ENCODE measurements at regions not wholly inside any gene's neighbourhood (a gene's known extent, or its start where the extent isn't known, plus 50 kb on each side); places are given as distances from the start of the nearest gene placed in this dataset.

DNA sequence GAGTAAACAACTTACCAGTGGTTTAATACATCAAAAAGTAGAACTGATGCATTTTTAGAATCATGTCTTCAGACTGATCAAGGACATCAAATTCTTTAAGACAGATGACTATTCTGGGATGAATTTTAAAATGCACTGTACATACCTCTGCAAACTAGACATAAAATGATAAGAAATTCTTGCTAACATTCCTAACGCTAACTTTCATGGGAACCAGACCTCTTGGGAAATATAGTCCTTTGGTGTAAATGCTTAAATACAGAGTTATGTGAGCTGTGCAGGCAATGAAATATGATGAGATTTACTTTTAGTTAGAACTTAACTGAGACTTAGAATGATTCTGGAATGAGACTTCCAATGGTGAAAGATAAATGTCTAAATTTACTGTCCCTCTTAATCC, 562.0 kb downstream of the NR4A2 start:
- no peak for DNase-seq (ENCODE audit: low spot score)

DNA sequence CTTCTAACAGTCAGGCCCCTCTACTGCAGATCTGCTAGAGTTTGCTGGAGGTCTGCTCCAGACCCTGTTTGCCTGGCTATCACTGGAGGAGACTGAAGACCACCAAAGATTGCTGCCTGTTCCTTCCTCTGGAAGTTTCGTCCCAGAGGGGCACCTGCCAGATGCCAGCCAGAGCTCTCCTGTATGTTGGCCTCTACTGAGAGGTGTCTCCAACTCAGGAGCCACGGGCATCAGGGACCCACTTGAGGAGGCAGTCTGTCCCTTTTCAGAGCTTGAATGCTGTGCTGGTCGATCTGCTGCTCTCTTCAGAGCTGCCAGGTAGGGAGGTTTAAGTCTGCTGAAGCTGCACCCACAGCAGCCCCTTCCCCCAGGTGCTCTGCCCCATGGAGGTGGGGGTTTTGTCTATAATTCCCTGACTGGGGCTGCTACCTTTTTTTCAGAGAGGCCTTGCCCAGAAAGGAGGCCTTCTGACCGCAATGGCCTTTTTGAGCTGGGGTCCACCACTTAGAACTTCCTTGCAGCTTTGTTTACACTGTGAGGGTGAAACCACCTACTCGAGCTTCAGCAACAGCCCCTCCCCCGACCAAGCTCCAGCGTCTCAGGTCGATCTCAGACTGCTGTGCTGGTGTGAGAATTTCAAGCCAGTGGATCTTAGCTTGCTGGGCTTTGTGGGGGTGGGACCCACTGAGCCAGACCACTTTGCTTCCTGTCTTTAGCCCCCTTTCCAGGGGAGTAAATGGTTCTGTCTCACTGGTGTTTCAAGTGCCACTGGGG, 566.0 kb downstream of the NR4A2 start:
- DNase-seq (ENCODE audit: low spot score) = no peak

DNA sequence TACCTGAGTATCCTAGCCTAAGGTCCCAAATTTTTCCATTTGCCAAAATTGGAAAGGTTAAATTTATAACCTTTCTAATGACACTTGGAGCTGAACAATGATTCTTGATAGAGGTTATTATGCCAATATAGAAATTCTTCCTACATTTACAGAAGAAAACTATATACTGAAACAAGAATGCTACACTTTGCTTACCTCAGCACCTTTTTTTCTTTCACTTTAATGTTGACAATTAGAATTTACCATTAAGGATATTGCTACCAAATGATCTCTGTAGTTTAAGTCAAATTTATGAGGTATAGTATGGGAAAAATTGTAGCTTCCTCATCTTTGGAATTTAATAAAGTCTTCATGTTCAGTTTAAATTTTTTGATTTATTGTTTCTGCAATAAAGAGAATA, 577.0 kb downstream of the NR4A2 start:
- DNase-seq (ENCODE audit: low spot score) = no peak

DNA sequence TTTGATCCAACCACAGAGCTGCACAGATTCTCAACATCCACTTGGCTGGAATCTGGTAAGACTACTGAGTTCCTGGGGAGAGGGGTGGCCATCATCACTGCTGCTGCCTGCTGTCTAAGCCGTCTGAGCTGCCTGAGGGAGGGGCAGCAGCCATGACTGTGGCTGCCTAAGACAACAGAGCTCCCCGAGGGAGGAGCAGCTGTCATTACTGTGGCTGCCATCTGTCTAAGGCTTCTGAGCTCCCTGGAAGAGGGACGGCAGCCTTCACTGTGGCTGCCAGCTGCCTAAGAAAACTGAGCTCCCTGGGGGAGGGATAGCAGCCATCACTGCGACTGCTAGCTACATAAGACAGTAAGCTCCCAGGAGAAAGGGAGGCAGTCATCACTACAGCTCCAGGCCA, 584.4 kb downstream of the NR4A2 start:
- no peak for DNase-seq (ENCODE audit: low spot score)

DNA sequence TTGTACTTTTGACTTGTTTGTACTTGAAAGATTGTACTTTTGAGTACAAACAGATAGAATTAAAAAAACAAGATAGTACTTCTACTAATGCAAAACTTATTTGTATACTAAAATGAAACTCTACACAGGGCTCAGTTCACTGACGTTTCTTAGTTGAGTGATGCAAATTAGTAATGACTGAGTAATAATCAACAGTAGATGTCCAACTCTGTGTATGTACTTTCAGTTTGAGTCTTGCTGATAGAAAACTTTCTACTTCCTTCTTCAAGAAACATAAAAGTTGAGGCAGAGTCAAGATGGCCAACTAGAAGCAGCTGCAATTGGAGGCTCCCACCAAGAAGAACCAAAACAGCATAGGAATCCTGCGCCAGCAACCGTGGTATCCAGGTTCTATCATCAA, 585.0 kb downstream of the NR4A2 start:
- DNase-seq (ENCODE audit: low spot score) = no peak

DNA sequence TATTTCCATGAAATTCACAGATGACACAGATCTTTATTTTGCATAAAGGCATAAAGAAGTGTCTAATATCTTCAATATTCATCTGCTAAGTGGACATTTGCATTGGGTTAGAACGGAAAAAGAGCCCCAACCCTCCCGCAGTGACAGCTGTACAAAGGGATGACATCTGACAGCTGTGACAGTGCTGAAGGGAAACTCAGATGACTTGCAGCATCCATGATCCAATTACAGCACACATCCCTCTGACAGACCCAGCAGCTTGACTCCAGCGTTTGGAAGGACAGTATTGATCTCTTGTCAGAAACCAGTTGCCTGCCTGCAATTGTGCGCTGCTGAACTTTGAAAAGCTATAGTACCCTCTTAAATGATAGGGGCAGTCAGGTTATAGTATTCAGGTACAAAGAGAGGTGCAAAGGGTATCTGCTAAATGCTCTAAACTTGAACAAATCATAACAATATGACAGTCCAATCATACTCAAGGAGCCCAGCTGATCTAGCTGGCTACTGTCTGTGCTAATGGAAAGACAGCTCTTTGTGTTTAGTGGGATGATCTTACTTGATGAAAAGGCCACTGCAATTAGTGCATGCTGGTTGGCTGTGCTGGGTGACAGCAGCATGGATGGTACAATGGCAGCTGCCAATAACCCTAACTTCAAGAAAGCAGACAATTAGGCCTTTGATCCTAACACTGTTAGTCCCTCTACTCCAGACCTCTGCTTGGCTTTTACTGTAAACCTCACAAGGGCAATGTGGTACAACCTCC, 599.2 kb downstream of the NR4A2 start:
- no peak for DNase-seq (ENCODE audit: low spot score)

DNA sequence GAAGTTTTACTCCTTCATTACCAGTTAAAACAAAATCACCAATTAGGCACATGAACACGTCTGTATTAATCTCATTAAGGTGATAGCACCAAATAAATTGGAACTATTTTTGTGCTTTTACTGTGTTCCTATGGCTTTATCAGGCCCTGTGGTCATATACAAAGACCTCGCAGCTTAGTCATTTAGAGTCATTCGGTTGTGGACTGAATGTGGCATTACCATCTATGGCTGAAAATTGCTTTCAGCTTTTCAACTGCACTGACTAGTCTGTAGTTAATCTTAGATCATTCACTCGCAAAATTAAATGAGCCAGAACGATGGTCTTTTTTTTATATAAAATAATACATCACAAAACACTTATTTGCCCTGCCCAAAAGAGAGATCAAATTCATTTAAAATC, 601.7 kb downstream of the NR4A2 start:
- no peak for DNase-seq (ENCODE audit: low spot score)

DNA sequence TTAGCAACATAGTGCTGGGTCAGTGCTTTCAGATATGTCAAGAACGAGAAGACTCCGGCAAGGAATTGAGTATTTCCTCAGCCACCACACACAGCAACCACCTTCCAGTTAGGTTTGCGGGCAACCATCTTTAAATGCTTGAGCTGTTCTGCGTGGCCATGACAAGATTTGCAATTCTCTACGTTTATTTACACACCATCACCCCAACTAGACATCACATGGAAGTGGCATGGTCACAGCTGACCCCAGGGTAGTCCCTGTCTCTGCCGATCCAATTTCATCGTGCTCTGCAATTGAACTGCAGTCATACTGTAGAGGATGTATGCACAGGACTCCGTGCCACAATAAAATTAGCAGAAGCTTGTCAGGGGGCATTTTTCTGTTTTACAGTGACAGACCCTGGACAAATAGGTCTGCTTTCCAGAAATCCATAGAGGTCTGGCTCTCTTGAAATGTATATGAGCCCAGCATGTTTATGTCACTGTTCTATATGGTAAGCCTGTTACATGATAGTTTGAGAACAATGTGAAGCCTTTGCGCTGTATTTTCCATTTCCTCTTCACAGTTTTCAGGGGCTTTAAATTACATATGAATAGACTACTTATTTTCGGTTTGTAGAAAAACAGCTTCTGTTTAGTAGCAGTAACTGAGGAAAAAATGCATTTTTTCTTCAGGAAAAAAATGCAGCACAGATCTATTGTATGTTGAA, 605.2 kb downstream of the NR4A2 start:
- no peak for DNase-seq (ENCODE audit: low spot score)

DNA sequence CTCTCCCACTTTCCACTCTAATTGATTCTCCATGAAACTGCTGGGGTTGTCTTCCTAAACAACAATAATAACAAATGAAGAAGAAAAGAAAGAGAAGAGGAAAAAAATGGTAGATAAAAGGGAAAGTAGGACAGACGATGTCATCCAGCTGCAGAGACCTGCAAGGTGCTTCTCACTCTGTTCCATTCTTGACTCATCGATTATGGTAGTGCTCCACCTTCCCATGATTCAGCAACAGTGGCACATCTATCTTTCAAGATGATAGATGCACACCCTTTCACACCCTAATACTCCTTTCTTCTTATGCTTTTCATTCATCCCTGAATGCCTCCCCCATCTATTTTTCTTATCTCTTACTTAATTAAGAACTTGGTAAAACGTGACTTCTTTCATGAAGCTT, 610.2 kb downstream of the NR4A2 start:
- no peak for DNase-seq (ENCODE audit: low spot score)

DNA sequence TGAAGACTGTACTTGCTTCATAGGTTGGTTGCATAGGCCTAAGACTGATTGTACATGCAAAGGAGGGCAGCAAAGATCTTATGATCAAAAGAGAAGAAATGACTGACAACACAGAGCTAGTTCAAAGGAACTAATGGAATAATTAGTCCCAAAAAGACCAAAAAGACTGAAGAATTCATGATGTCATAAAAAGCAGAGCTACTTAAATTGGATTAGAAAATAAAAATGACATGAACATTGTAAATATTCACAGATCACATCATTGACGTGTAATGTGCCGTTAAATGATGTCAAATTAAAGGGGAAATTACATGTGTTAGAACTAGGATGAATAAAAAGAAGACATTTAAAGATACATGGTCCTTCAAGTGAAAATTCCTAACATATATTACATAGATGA, 616.8 kb downstream of the NR4A2 start:
- DNase-seq (ENCODE audit: low spot score) = no peak

DNA sequence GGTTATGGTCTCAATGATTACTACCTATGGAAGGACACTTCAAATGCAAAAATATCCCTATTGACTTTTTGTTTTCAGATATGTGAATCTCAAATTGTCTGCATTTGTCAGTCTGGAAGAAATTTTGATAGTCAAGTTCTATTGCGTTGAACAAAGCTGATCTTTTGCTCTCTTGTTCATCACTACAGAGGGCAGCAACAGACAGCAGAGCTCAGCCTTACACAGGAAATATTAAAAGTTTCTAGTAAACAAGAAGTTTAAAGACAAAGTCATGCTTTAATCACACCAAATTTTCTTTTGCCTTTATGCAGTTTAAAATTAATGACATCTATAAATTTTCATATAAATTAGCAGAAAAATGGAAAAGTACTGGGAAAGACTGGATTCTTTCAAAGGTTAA, 617.5 kb downstream of the NR4A2 start:
- no peak for DNase-seq (ENCODE audit: low spot score)

DNA sequence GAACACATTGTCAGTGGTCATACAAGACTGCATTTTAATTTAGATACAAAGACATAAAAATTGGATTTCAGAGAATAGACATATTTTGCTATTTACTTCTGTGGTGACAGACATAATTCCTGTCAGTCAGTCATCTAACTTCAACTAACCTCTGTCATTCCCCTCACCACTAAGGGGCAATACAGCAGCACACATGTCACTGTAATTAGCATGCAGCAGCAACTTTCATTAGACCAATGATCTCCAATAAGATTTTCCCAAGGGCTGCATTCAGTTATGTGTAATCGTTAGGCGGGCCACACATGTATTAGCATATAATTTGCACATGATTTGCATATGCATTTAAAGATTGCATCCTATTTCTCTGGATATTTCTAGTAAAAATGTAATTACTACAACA, 624.5 kb downstream of the NR4A2 start:
- DNase-seq (ENCODE audit: low spot score) = no peak

DNA sequence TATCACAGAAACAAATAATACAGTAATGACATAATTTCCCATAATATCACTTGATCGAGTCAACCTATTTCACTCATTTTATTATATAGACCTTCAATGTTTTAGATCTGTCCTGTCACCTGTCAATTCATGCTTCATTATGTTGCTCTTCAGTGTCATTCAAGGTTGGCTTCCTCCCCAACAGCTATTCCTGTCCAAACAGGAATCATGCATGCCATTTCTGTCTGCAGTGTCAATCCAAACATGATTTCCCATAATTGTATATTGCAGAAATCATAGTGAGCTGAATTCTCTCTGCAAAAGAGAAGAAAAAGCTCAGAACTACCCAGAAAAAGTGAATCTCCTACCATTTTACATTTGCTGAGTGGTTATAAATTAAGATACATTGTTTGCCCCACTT, 628.6 kb downstream of the NR4A2 start:
- no peak for DNase-seq (ENCODE audit: low spot score)

DNA sequence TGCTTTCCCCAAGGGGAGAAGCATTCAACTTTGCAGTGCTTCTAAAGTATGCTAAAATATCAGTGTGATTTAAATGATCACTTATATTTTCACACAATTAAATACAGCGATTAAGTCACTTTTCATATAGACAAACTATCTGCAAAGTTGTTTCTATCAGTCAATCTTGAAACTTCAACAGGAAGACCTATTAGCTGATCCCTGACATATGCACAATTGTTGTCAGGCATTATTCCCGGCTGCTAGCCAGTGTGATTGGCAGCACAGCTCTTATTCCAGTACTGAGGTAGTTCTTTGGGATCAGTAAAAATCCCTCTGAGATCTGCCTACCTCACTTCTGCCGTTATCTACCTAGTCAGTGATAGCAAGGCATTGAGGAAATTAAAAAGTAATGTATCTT, 629.5 kb downstream of the NR4A2 start:
- no peak for DNase-seq (ENCODE audit: low spot score)

DNA sequence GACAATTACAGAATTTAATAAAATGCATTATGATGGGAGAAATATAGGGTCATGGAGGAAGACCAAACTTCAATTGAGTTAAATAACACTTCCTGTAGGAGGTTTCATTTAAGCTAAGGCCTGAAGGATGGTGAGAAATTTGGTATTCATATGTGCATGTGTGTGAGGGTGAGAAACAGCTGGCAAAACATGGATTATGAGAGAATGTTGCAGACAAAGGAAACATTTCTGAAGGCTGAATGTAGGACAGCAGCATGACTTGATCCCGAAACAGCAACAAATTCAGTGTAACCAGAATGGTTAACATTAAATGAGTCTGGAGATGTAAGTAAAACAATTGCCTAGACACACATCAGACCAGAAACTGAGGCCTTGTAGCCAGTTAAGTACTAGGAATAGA, 630.8 kb downstream of the NR4A2 start:
- no peak for DNase-seq (ENCODE audit: low spot score)

DNA sequence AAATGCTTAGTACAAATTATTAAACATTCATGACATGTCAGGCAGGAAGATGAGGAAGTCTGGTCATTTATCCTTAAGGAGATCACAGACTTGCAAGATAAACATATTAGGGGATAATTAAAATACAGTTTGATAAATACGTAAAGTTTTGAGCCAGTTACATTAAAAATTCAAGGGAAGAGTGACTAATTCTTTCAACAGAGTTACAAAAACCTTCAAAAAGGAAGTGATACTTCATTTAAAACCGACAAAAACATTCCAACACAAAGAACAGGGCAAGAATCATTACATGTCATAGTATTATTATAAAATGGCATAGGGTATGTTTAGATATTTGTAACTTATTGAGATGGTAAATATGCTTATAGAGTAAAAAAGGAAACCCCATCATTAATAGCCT, 636.0 kb downstream of the NR4A2 start:
- DNase-seq (ENCODE audit: low spot score) = no peak

DNA sequence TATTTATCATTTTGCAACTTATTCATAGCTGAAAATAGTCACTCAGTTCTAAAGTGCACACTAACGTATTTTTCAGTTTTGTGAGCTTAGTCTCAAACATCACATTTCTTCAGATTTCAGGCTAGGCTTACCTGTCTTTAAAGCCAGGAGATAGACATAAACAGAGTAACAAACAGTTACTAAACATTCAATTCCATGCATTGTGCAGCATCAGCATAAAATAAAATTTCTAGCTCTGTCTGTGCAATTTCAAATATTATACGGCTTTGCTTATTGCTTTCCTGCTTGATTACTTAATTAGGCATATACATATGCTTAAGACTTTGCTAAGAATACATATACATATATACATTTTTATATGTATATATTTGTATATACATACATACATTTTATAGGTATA, 637.0 kb downstream of the NR4A2 start:
- no peak for DNase-seq (ENCODE audit: low spot score)

DNA sequence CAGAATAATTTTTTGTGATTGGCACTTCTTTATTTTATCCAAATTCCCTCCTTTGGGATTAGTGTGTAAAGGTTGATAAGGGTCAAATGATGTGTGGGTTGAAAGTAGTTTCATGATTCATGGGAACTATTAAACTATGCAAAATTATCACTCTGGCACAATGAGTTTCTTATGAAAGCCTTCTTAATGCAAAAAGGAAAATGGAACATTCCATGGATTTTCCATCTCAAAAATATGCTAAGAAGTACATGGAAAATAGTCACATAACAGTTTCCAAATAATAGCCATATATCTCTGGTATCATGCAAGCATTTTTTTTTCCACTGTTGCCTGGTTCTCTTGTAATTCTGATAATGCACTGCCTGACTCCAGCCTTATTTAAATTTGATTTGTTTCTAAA, 639.7 kb downstream of the NR4A2 start:
- DNase-seq (ENCODE audit: low spot score) = no peak

DNA sequence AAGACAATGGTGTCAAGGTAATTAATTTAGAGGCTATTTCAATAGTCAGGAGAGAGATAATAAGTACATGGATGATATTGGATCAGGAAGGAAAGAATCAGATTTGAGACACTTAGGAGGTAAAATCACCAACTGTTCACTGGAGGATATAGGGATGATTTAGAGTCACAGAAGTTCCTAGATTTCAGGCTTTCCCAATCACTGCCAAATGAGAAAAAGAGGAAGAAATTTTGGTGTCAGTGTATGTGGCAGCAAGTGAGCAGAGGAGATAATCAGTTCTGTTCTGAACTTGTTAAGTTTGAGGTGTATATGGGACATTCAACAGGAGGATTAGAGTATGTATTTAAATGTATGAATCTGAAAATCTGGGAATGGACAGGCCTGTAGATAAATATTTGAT, 640.4 kb downstream of the NR4A2 start:
- no peak for DNase-seq (ENCODE audit: low spot score)

DNA sequence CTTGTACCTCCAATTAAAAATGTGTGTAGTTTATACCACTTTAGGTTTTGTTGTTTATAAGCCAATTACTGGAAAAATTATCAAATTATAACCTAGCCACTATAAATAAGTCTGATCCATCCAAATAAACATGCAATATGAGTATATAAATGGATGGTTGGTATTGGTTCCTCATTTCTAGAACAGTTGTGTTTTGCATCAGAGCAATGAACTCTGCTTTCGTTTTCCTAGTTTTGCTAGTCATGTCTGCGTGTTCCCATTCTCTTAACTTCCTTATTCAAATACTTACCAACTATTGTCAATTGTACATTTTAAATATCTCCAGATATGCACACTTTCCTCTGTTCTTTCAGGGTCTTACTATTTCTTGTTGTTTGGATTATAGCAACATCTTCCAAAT, 641.7 kb downstream of the NR4A2 start:
- no peak for DNase-seq (ENCODE audit: low spot score)

DNA sequence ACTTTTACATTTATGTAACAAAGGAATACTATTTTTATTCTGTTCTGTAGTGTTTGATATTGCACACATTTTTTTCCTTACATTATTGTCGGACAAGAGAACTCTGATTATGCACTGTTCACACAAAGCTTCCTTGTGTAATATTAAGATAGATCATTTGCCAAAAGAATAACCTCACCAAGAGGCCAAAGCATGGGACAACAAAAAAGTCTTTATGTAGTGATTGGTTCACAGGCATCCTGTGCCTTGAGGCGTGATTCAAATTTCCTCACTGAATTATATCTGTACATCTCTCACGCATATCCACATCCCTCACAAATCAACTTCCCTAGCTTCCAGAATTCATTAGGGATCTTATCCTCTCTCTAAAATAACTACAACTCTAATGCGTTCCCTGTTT, 642.7 kb downstream of the NR4A2 start:
- no peak for DNase-seq (ENCODE audit: low spot score)

DNA sequence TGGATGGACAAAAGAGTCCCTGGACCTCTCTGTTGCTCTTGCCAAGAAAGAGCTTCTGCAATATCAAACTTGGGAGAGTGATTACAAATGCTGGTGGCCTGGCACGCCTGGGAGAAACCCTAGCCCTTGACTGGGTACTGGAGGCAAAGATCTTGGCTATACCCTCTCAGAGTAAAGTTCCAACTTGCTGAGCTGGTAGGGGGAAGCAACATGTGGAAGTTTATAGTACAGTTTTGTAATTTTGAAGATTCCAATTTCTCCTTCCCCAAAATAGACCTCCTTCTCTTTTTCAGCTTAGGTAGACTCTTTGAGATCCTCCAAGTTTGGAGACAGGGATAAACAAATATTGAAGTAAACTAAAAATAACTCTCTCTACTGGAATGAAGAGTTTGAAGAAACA, 645.3 kb downstream of the NR4A2 start:
- DNase-seq (ENCODE audit: low spot score) = no peak

DNA sequence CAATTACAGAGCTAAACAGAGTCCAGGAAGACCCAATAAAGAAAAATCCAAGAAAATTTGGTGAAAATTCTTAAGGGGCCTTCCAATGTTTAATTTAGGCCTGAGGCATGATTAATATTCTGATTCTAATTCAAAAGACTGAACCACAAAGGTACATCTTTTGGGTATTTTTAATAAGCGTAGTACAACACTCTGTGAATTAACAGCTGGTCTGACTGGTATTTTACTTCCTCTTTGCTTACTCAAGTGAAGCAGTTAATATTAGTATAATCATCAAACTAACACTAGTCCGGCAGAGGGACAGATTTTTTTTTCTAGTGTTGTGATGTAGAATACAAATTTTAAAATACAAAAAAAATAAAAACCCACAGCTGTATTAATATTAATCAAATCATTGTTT, 652.9 kb downstream of the NR4A2 start:
- DNase-seq (ENCODE audit: low spot score) = no peak
